H9 (cell line): ENCODE measurements at regions not wholly inside any gene's neighbourhood (a gene's known extent, or its start where the extent isn't known, plus 50 kb on each side); places are given as distances from the start of the nearest gene placed in this dataset.

ENCODE experiments used
- DNase-seq: peaks from one replicate; pipeline ENCODE4 v3.0.0-alpha.2; 2017
- H2AFZ ChIP-seq: one replicate; pipeline ENCODE4 v1.6.1; 2013; ENCODE audit warnings: mild to moderate bottlenecking, low read length, control low read depth, moderate library complexity
- H2AK5ac ChIP-seq: 2 replicates; pipeline ENCODE4 v1.6.1; 2013; ENCODE audit warnings: low read length, control low read depth, mixed read lengths; ENCODE audit not compliant: insufficient read length
- H2BK120ac ChIP-seq: one replicate; pipeline ENCODE4 v1.6.1; 2013; ENCODE audit warnings: low read depth, mild to moderate bottlenecking, low read length, control low read depth, inconsistent platforms; ENCODE audit not compliant: poor library complexity, severe bottlenecking
- H2BK12ac ChIP-seq: 2 replicates; pipeline ENCODE4 v1.6.1; 2013; ENCODE audit warnings: low read length, control low read depth, mixed read lengths, low read depth; ENCODE audit not compliant: insufficient read length
- H2BK15ac ChIP-seq: 2 replicates; pipeline ENCODE4 v1.6.1; 2013; ENCODE audit warnings: low read depth, low read length, control low read depth
- H2BK20ac ChIP-seq: one replicate; pipeline ENCODE4 v1.6.1; 2013; ENCODE audit warnings: low read depth, mild to moderate bottlenecking, low read length, control low read depth, inconsistent platforms; ENCODE audit not compliant: poor library complexity, severe bottlenecking
- H2BK5ac ChIP-seq: 2 replicates; pipeline ENCODE4 v1.6.1; 2013; ENCODE audit warnings: low read length, control low read depth, mixed read lengths; ENCODE audit not compliant: insufficient read length
- H3K14ac ChIP-seq: 2 replicates; pipeline ENCODE4 v1.6.1; 2013; ENCODE audit warnings: low read length, control low read depth; ENCODE audit not compliant: insufficient read depth
- H3K18ac ChIP-seq: 2 replicates; pipeline ENCODE4 v1.6.1; 2013; ENCODE audit warnings: low read depth, mild to moderate bottlenecking, mixed read lengths, low read length, control low read depth; ENCODE audit not compliant: insufficient read length
- H3K23ac ChIP-seq: 2 replicates; pipeline ENCODE4 v1.6.1; 2013; ENCODE audit warnings: low read length, control low read depth, mixed read lengths, low read depth; ENCODE audit not compliant: insufficient read length
- H3K23me2 ChIP-seq: 2 replicates; pipeline ENCODE4 v1.6.1; 2013; ENCODE audit warnings: low read depth, mild to moderate bottlenecking, mixed read lengths, low read length, control low read depth; ENCODE audit not compliant: insufficient read length, poor library complexity, severe bottlenecking
- H3K27ac ChIP-seq: 2 replicates; pipeline ENCODE4 v1.5.1; 2013; ENCODE audit warnings: low read length, control low read depth, mixed read lengths, low read depth; ENCODE audit not compliant: insufficient read length
- H3K27me3 ChIP-seq: 2 replicates; pipeline ENCODE4 v1.6.1; 2013; ENCODE audit warnings: low read length, control low read depth, inconsistent platforms; ENCODE audit not compliant: insufficient read depth
- H3K4ac ChIP-seq: 2 replicates; pipeline ENCODE4 v1.6.1; 2013; ENCODE audit warnings: low read depth, mild to moderate bottlenecking, control low read depth, inconsistent platforms, low read length, moderate library complexity
- H3K4me1 ChIP-seq: 2 replicates; pipeline ENCODE4 v1.6.1; 2013; ENCODE audit warnings: low read length, control low read depth, inconsistent platforms; ENCODE audit not compliant: insufficient read depth
- H3K4me2 ChIP-seq: 2 replicates; pipeline ENCODE4 v1.6.1; 2013; ENCODE audit warnings: low read length, control low read depth, mixed read lengths; ENCODE audit not compliant: insufficient read length, insufficient read depth
- H3K56ac ChIP-seq: 2 replicates; pipeline ENCODE4 v1.6.1; 2013; ENCODE audit warnings: low read depth, mild to moderate bottlenecking, mixed read lengths, low read length, control low read depth; ENCODE audit not compliant: insufficient read length
- H3K79me1 ChIP-seq: 2 replicates; pipeline ENCODE4 v1.6.1; 2013; ENCODE audit warnings: low read depth, mild to moderate bottlenecking, moderate library complexity, low read length, control low read depth, inconsistent platforms; ENCODE audit not compliant: insufficient read depth, poor library complexity, severe bottlenecking
- H3K79me2 ChIP-seq: 2 replicates; pipeline ENCODE4 v1.6.1; 2013; ENCODE audit warnings: low read length, control low read depth, inconsistent platforms; ENCODE audit not compliant: insufficient read depth
- H3K9ac ChIP-seq: 2 replicates; pipeline ENCODE4 v1.6.1; 2013; ENCODE audit warnings: low read length, control low read depth, mixed read lengths; ENCODE audit not compliant: insufficient read length; ENCODE audit errors: extremely low read depth
- H3K9me3 ChIP-seq: one replicate; pipeline ENCODE4 v1.6.1; 2013; ENCODE audit warnings: low read depth, low read length, inconsistent platforms; ENCODE audit not compliant: control insufficient read depth
- H3T11ph ChIP-seq: one replicate; pipeline ENCODE4 v1.6.1; 2013; ENCODE audit warnings: mild to moderate bottlenecking, low read length, control low read depth, inconsistent platforms
- H4K20me1 ChIP-seq: one replicate; pipeline ENCODE4 v1.6.1; 2013; ENCODE audit not compliant: control insufficient read depth, insufficient read length, insufficient read depth
- H4K5ac ChIP-seq: 2 replicates; pipeline ENCODE4 v1.6.1; 2013; ENCODE audit warnings: low read depth, mild to moderate bottlenecking, mixed read lengths, low read length, control low read depth; ENCODE audit not compliant: insufficient read length
- H4K8ac ChIP-seq: replicated peaks from 2 replicates; pipeline ENCODE4 v1.6.1; 2013; ENCODE audit warnings: low read length, control low read depth, mixed read lengths, low read depth; ENCODE audit not compliant: insufficient read length
- H4K91ac ChIP-seq: 2 replicates; pipeline ENCODE4 v1.6.1; 2013; ENCODE audit warnings: low read depth, mild to moderate bottlenecking, moderate library complexity, mixed read lengths, low read length, control low read depth; ENCODE audit not compliant: insufficient read length
- H3K27ac Mint-ChIP-seq, 3 experiments: 2 replicates in 2 of 3; 3 replicates in 1 of 3; pipeline ENCODE4 v1.8.0; 2020 to 2021; ENCODE audit warnings: mixed read lengths in 3 of 3, mild to moderate bottlenecking in 1 of 3, moderate library complexity in 1 of 3
- H3K27me3 Mint-ChIP-seq: 2 replicates; pipeline ENCODE4 v1.8.0; 2021; ENCODE audit warnings: low read depth, mild to moderate bottlenecking, moderate library complexity, mixed read lengths
- H3K36me3 Mint-ChIP-seq, 3 experiments: 2 replicates in 2 of 3; 3 replicates in 1 of 3; pipeline ENCODE4 v1.8.0; 2020 to 2021; ENCODE audit warnings: low read depth in 3 of 3, mixed read lengths in 3 of 3; ENCODE audit not compliant: insufficient read depth in 1 of 3
- H3K4me1 Mint-ChIP-seq, 2 experiments: 2 replicates each; pipeline ENCODE4 v1.8.0; 2020; ENCODE audit warnings: mixed read lengths in 2 of 2
- H3K4me3 Mint-ChIP-seq, 2 experiments: 2 replicates in 1 of 2; 3 replicates in 1 of 2; pipeline ENCODE4 v1.8.0; 2020 to 2021; ENCODE audit warnings: mild to moderate bottlenecking in 2 of 2, mixed read lengths in 2 of 2, moderate library complexity in 1 of 2
- H3K9me3 Mint-ChIP-seq, 2 experiments: 2 replicates in 1 of 2; 3 replicates in 1 of 2; pipeline ENCODE4 v1.8.0; 2020; ENCODE audit warnings: mild to moderate bottlenecking in 2 of 2, mixed read lengths in 2 of 2, moderate library complexity in 1 of 2
- CTCF ChIP-seq: fragments of 200-600 bp; sonication (generic); conservative IDR thresholded peaks from 3 replicates; pipeline ENCODE4 v1.8.0; 2021; ENCODE audit warnings: antibody characterized with exemption, mild to moderate bottlenecking
- WGBS: extraction: QIAGEN DNeasy Blood & Tissue Kit; methylation state at CpG from one replicate; pipeline ENCODE4 v1.1.7; 2013; ENCODE audit warnings: missing lambda C conversion rate, low lambda C conversion rate, mixed read lengths; ENCODE audit not compliant: insufficient read length; ENCODE audit errors: extremely low coverage; 5-methylcytosine and 5-hydroxymethylcytosine counted together

- no peaks in the 10 kb centered on the region for H3K36me3 Mint-ChIP-seq
- H3K9ac ChIP-seq: no peak overlapping the region
- no peak overlapping the region for H3K27ac Mint-ChIP-seq
- no peak overlapping the region for H3K14ac ChIP-seq
- no peak overlapping the region for H2AK5ac ChIP-seq
- no peaks in the 10 kb centered on the region for H3K27me3 Mint-ChIP-seq
- no peak for TF ChIP-seq CTCF
- H3K79me1 ChIP-seq: no peaks in the 10 kb centered on the region
- H4K5ac ChIP-seq: no peak overlapping the region
- H3K27me3 ChIP-seq: no peaks in the 10 kb centered on the region
- H2BK12ac ChIP-seq: no peak overlapping the region
- H2BK20ac ChIP-seq: no peak overlapping the region
- no peaks in the 10 kb centered on the region for H3K79me2 ChIP-seq
- H3K27ac ChIP-seq: no peak overlapping the region
- H3K23ac ChIP-seq: no peak overlapping the region
- no peaks in the 10 kb centered on the region for H3K4me1 Mint-ChIP-seq
- H4K20me1 ChIP-seq: no peaks in the 10 kb centered on the region
- WGBS: no CpG with 5 or more reads among the region's 3 CpGs
- H3K4ac ChIP-seq: no peak overlapping the region
- H2BK120ac ChIP-seq: no peak overlapping the region
- no peak overlapping the region for H4K8ac ChIP-seq
- no peak overlapping the region for H3T11ph ChIP-seq
- no peak overlapping the region for H3K4me3 Mint-ChIP-seq
- no peak overlapping the region for H2BK15ac ChIP-seq
- no peak overlapping the region for H3K4me2 ChIP-seq
- H3K9me3 ChIP-seq: no peaks in the 10 kb centered on the region
- H3K9me3 Mint-ChIP-seq: no peaks in the 10 kb centered on the region
- H3K56ac ChIP-seq: no peak overlapping the region
- no peak for DNase-seq
- H3K4me1 ChIP-seq: no peaks in the 10 kb centered on the region
- H3K18ac ChIP-seq: no peak overlapping the region
- H3K23me2 ChIP-seq: no peaks in the 10 kb centered on the region
- H4K91ac ChIP-seq: no peak overlapping the region
- no peak overlapping the region for H2AFZ ChIP-seq
- H2BK5ac ChIP-seq: no peak overlapping the region
These were observed 655.1 kb upstream of the SLC39A10 start for GRCh38 chr2:195001924-195002323.
